Nephron progenitor cell (in vitro differentiated cells): ENCODE measurements at regions not wholly inside any gene's neighbourhood (a gene's known extent, or its start where the extent isn't known, plus 50 kb on each side); places are given as distances from the start of the nearest gene placed in this dataset.
"Not testable (repeated sequence)": the region's sequence is repeated elsewhere in the genome, so short reads cannot be mapped to it uniquely, and the experiment has no call there.

Experiments used
- DNase-seq: peaks from one replicate; pipeline ENCODE4 v3.0.0; 2021
- H3K27ac Mint-ChIP-seq: 2 replicates; pipeline ENCODE4 v1.8.0; 2021; ENCODE audit warnings: mild to moderate bottlenecking, moderate library complexity, mixed read lengths
- H3K27me3 Mint-ChIP-seq: 2 replicates; pipeline ENCODE4 v1.8.0; 2021; ENCODE audit warnings: mild to moderate bottlenecking, low read depth, mixed read lengths; ENCODE audit not compliant: poor library complexity
- H3K36me3 Mint-ChIP-seq: 2 replicates; pipeline ENCODE4 v1.8.0; 2021; ENCODE audit warnings: low read depth, mixed read lengths
- H3K4me1 Mint-ChIP-seq: 2 replicates; pipeline ENCODE4 v1.8.0; 2021; ENCODE audit warnings: mixed read lengths
- H3K4me3 Mint-ChIP-seq: 2 replicates; pipeline ENCODE4 v1.8.0; 2021; ENCODE audit warnings: mild to moderate bottlenecking, moderate library complexity, mixed read lengths
- H3K9me3 Mint-ChIP-seq: 2 replicates; pipeline ENCODE4 v1.8.0; 2021; ENCODE audit warnings: mild to moderate bottlenecking, moderate library complexity, mixed read lengths
- CTCF ChIP-seq: fragments of 200-600 bp; sonication (generic); IDR thresholded peaks from 2 replicates; pipeline ENCODE4 v1.5.0; 2021; ENCODE audit warnings: antibody characterized with exemption

GRCh38 chr2:59167514-59167913 lies 926.4 kb upstream of the FANCL start:
- Mint-ChIP-seq H3K27me3 (peaks cover 6% of the 10 kb centered on the region), H3K36me3 (no peaks in the 10 kb centered on the region), H3K4me1 (no peaks in the 10 kb centered on the region), H3K9me3 (no peaks in the 10 kb centered on the region), H3K27ac (no peak overlapping the region), H3K4me3 (no peak overlapping the region)
- no peak for TF ChIP-seq CTCF
- no peak for DNase-seq

- not testable (repeated sequence) for H3K27ac Mint-ChIP-seq, H3K4me1 Mint-ChIP-seq, H3K27me3 Mint-ChIP-seq, H3K4me3 Mint-ChIP-seq, H3K36me3 Mint-ChIP-seq, H3K9me3 Mint-ChIP-seq, DNase-seq
Measured at GRCh38 chr2:59157908-59158307, 916.8 kb upstream of the FANCL start.

- Mint-ChIP-seq H3K27me3 (no peaks in the 10 kb centered on the region), H3K4me3 (no peak overlapping the region), H3K9me3 (no peaks in the 10 kb centered on the region), H3K36me3 (no peaks in the 10 kb centered on the region), H3K27ac (no peak overlapping the region), H3K4me1 (peaks cover 12% of the 10 kb centered on the region)
- no peak for DNase-seq
- no peak for TF ChIP-seq CTCF
Measured at GRCh38 chr2:59151805-59152204, 910.7 kb upstream of the FANCL start.

GRCh38 chr2:59150217-59150849 lies 909.2 kb upstream of the FANCL start:
- TF ChIP-seq CTCF: no peak
- no peaks in the 10 kb centered on the region for H3K36me3 Mint-ChIP-seq
- H3K27ac Mint-ChIP-seq: no peak overlapping the region
- no peaks in the 10 kb centered on the region for H3K9me3 Mint-ChIP-seq
- peaks cover 12% of the 10 kb centered on the region for H3K4me1 Mint-ChIP-seq
- no peaks in the 10 kb centered on the region for H3K27me3 Mint-ChIP-seq
- DNase-seq: no peak
- H3K4me3 Mint-ChIP-seq: no peak overlapping the region

GRCh38 chr2:59149271-59149670 lies 908.1 kb upstream of the FANCL start:
- TF ChIP-seq CTCF: no peak
- H3K27ac Mint-ChIP-seq: no peak overlapping the region
- no peak overlapping the region for H3K4me3 Mint-ChIP-seq
- no peaks in the 10 kb centered on the region for H3K27me3 Mint-ChIP-seq
- peaks cover 12% of the 10 kb centered on the region for H3K4me1 Mint-ChIP-seq
- H3K36me3 Mint-ChIP-seq: no peaks in the 10 kb centered on the region
- no peak for DNase-seq
- H3K9me3 Mint-ChIP-seq: no peaks in the 10 kb centered on the region

GRCh38 chr2:59112258-59112657 lies 871.1 kb upstream of the FANCL start:
- DNase-seq: no peak
- Mint-ChIP-seq H3K27ac (no peak overlapping the region), H3K36me3 (no peaks in the 10 kb centered on the region), H3K9me3 (no peaks in the 10 kb centered on the region), H3K4me3 (no peak overlapping the region), H3K27me3 (peaks cover 3% of the 10 kb centered on the region), H3K4me1 (no peaks in the 10 kb centered on the region)
- no peak for TF ChIP-seq CTCF
